GM23338 (cell line): ENCODE measurements at regions not wholly inside any gene's neighbourhood (a gene's known extent, or its start where the extent isn't known, plus 50 kb on each side); places are given as distances from the start of the nearest gene placed in this dataset.

Experiments
- EZH2 ChIP-seq: fragments of 200-600 bp; sonication (generic); IDR thresholded peaks from one replicate; pipeline ENCODE4 v1.8.0; 2017; ENCODE audit warnings: antibody characterized with exemption, mild to moderate bottlenecking, low read depth; ENCODE audit not compliant: unreplicated experiment
- EZH2phosphoT487 ChIP-seq: fragments of 200-600 bp; sonication (generic); IDR thresholded peaks from one replicate; pipeline ENCODE4 v1.8.1; 2018; ENCODE audit warnings: antibody characterized with exemption; ENCODE audit not compliant: unreplicated experiment
- POLR2AphosphoS5 ChIP-seq: IDR thresholded peaks from 2 replicates; pipeline ENCODE4 v1.6.1; 2016; ENCODE audit warnings: antibody characterized with exemption, low read depth
- ZNF114 ChIP-seq: fragments of 250-450 bp; sonication (Bioruptor Pico); IDR thresholded peaks from 2 replicates; pipeline ENCODE4 v1.5.0; 2020; ENCODE audit warnings: mild to moderate bottlenecking, moderate library complexity
- TF ChIP-seq, protein P1 (sequence below), 2 experiments: fragments of 200-600 bp in 1 of 2; sonication (generic) in 1 of 2; conservative IDR thresholded peaks; 2 replicates each; pipeline versions ENCODE4 v1.5.1 to v1.6.1; 2016 to 2017; ENCODE audit warnings: antibody characterized with exemption in 2 of 2, low read depth in 2 of 2, mild to moderate bottlenecking in 2 of 2, moderate library complexity in 1 of 2

- TF ChIP-seq, protein P1, sequence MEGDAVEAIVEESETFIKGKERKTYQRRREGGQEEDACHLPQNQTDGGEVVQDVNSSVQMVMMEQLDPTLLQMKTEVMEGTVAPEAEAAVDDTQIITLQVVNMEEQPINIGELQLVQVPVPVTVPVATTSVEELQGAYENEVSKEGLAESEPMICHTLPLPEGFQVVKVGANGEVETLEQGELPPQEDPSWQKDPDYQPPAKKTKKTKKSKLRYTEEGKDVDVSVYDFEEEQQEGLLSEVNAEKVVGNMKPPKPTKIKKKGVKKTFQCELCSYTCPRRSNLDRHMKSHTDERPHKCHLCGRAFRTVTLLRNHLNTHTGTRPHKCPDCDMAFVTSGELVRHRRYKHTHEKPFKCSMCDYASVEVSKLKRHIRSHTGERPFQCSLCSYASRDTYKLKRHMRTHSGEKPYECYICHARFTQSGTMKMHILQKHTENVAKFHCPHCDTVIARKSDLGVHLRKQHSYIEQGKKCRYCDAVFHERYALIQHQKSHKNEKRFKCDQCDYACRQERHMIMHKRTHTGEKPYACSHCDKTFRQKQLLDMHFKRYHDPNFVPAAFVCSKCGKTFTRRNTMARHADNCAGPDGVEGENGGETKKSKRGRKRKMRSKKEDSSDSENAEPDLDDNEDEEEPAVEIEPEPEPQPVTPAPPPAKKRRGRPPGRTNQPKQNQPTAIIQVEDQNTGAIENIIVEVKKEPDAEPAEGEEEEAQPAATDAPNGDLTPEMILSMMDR (conservative IDR thresholded peaks at IDR 0.05; ENCODE audit: low read depth in 2 of 2), result peak; percentile 26 to 59; a peak in 3 of 4 replicates
- TF ChIP-seq ZNF114 (CRISPR knock-in tag) (no peak), EZH2phosphoT487 (no peak), EZH2 (no peak), POLR2AphosphoS5 (no peak)
These were observed 501.9 kb downstream of the KDM4C start for GRCh38 chr9:7259544-7260241.
